Chondrocyte (in vitro differentiated cells): ENCODE measurements at regions not wholly inside any gene's neighbourhood (a gene's known extent, or its start where the extent isn't known, plus 50 kb on each side); places are given as distances from the start of the nearest gene placed in this dataset.
A peak's percentile ranks its signal among the peaks of the same experiment; 100 is the strongest.

Source experiments
- DNase-seq: peaks from one replicate; pipeline ENCODE4 v3.0.0; 2021; ENCODE audit warnings: mixed read lengths, low spot score
- H3K27ac Mint-ChIP-seq: one replicate; pipeline ENCODE4 v1.8.0; 2021; ENCODE audit warnings: mild to moderate bottlenecking, moderate library complexity, mixed read lengths; ENCODE audit not compliant: unreplicated experiment
- H3K27me3 Mint-ChIP-seq: 2 replicates; pipeline ENCODE4 v1.8.0; 2021; ENCODE audit warnings: low read depth, mixed read lengths
- H3K36me3 Mint-ChIP-seq: 2 replicates; pipeline ENCODE4 v1.8.0; 2021; ENCODE audit warnings: low read depth, mixed read lengths
- H3K4me1 Mint-ChIP-seq: 2 replicates; pipeline ENCODE4 v1.8.0; 2021; ENCODE audit warnings: low read depth, mild to moderate bottlenecking, mixed read lengths
- H3K4me3 Mint-ChIP-seq: one replicate; pipeline ENCODE4 v1.8.0; 2021; ENCODE audit warnings: mild to moderate bottlenecking, moderate library complexity, mixed read lengths; ENCODE audit not compliant: unreplicated experiment
- H3K9me3 Mint-ChIP-seq: 2 replicates; pipeline ENCODE4 v1.8.0; 2021; ENCODE audit warnings: low read depth, mixed read lengths
- TF ChIP-seq, protein P1 (sequence below): fragments of 200-600 bp; sonication (generic); IDR thresholded peaks from 2 replicates; pipeline ENCODE4 v1.5.0; 2021; ENCODE audit warnings: antibody characterized with exemption, mild to moderate bottlenecking, moderate library complexity

DNA sequence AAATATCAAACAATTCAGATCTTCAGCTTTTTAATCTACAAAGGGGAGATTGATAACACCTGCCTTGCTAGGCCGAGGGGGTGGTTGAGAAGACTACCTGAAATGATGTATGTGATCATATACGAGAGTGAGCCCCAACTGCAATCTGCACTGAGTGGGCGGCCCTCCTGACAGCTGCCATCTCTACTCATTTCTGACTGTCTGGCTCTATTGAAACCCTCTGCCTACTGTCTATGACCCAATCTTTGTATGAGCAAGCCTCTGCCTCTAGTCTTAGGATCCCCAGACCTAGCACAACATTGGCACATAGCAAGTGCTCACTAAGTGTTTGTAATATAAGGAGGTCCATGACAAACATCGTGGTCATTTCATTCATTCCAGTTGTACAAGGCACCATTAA, 144.4 kb upstream of the NR2F2 start:
- Mint-ChIP-seq H3K4me1 (no peaks in the 10 kb centered on the region), H3K27ac (no peak overlapping the region), H3K9me3 (peaks cover 3% of the 10 kb centered on the region), H3K27me3 (no peaks in the 10 kb centered on the region), H3K36me3 (peaks cover 1% of the 10 kb centered on the region), H3K4me3 (no peak overlapping the region)
- TF ChIP-seq, protein P1, sequence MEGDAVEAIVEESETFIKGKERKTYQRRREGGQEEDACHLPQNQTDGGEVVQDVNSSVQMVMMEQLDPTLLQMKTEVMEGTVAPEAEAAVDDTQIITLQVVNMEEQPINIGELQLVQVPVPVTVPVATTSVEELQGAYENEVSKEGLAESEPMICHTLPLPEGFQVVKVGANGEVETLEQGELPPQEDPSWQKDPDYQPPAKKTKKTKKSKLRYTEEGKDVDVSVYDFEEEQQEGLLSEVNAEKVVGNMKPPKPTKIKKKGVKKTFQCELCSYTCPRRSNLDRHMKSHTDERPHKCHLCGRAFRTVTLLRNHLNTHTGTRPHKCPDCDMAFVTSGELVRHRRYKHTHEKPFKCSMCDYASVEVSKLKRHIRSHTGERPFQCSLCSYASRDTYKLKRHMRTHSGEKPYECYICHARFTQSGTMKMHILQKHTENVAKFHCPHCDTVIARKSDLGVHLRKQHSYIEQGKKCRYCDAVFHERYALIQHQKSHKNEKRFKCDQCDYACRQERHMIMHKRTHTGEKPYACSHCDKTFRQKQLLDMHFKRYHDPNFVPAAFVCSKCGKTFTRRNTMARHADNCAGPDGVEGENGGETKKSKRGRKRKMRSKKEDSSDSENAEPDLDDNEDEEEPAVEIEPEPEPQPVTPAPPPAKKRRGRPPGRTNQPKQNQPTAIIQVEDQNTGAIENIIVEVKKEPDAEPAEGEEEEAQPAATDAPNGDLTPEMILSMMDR, result no peak
- no peak for DNase-seq

DNA sequence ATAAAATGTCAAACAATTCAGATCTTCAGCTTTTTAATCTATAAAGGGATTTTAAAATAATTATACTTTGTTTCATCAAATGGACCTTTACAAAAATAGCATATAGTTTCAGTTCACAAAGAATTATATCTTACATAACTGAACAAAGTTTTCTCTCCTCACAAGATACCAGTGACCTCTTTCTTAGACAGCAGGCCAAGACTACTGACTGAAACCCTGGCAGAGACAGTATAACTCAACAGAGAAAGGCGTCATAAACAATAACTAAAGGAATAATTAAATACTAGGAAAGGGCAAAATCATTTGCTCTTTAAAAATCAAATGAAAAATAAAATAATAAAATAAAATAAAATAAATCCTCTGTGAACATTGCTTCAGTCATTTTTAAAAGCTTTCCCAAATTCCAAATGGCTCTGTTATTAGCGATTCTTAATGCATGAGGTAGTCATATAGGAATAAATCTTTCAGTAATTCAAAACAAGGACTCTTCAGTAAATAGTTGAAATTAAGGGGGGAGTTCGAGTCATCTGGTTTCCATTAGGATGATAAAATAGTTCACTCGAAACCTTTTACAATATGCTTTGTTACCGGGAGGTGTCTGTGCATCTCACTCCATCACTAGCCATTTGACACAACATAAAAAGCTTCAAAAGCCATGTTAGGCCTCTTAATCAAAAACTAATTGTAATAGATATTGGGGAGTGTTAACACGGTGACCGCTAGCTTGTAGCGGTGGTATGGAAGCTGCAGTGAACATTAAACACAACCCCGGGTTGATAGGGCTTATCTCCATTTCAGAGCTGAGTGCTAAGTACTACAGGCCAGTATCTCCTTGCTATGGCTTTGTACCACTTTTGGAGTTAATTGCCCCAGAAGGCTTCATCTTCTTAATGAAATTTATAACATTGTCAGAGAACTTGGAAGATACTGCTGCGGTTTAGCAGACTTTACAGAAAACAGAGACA, 142.9 kb upstream of the NR2F2 start:
- H3K36me3 Mint-ChIP-seq, result peaks cover 1% of the 10 kb centered on the region
- no peaks in the 10 kb centered on the region for H3K27me3 Mint-ChIP-seq
- TF ChIP-seq, protein P1, result no peak
- no peak for DNase-seq
- peaks cover 3% of the 10 kb centered on the region for H3K9me3 Mint-ChIP-seq
- no peak overlapping the region for H3K4me3 Mint-ChIP-seq
- no peak overlapping the region for H3K27ac Mint-ChIP-seq
- H3K4me1 Mint-ChIP-seq, result no peaks in the 10 kb centered on the region

DNA sequence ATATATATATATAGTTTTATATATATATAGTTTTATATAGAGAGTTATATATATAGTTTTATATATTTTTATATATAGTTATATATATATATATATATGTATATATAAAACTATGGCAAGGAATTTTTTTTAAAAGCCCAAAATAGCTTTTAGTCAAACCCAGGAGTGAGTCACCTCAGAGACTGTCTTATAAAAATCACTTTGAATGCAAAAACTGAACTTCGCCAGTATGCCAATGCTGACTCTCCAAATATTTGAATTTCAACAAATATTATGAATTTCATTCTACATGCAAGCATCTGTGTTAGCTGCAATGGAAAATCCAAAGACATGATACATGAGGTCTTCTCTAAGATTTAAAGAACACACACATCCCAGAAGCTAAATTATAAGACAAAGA, 132.8 kb upstream of the NR2F2 start:
- H3K4me1 Mint-ChIP-seq, result peaks cover 25% of the 10 kb centered on the region
- H3K4me3 Mint-ChIP-seq, result no peak overlapping the region
- peaks cover 7% of the 10 kb centered on the region for H3K36me3 Mint-ChIP-seq
- no peaks in the 10 kb centered on the region for H3K27me3 Mint-ChIP-seq
- H3K9me3 Mint-ChIP-seq, result peaks cover 10% of the 10 kb centered on the region
- DNase-seq, result no peak
- TF ChIP-seq, protein P1, result no peak
- H3K27ac Mint-ChIP-seq, result peak overlapping the region; percentile 13

DNA sequence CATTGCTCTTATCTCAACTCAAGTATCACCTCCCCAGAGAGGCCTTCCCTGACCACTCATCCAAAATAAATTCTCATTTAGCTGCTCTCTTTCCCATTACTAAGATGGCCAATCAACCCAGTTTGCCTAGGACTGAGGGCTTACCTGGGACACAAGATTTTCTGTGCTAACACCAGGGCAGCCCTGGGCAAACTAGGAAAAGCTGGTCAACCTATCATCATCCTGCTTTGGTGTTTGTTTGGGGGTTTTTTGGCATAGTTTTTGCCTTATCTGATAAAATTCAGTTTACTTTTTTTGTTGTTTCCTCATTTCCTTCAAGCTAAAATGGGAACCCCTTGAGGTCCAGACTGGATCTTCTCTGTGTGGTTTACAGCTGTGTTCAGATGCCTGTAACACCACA, 131.4 kb upstream of the NR2F2 start:
- DNase-seq, result no peak
- TF ChIP-seq, protein P1, result no peak
- peaks cover 10% of the 10 kb centered on the region for H3K9me3 Mint-ChIP-seq
- peaks cover 7% of the 10 kb centered on the region for H3K36me3 Mint-ChIP-seq
- H3K27me3 Mint-ChIP-seq, result no peaks in the 10 kb centered on the region
- H3K27ac Mint-ChIP-seq, result no peak overlapping the region
- peaks cover 25% of the 10 kb centered on the region for H3K4me1 Mint-ChIP-seq
- H3K4me3 Mint-ChIP-seq, result no peak overlapping the region

DNA sequence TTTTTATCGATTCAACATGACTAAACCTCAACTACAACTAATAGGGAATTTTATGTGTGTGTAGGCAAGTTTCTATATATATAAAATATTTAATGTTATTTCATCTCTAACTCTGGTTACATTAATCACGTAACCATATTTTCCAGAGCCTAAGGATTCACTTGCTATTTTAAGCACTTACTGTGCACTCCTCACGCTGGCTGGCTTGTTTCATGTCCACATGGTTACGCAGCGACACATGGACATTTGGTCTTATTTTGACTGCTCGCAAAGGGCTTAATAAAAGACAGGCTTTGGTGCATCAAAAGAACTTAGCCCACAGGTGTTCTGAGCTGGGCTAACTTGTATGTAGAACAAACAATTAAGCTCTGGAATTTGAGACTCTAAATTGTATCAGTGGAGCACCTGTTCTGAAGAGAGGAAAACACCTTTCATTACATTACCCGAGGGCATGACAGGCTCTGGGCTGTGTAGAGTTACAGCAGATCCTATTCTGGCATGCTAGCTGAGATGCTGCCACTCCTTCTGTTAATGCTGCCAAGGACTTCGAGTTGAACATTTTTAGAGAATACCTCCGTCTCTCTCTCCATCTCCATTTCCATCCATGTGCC, 130.0 kb upstream of the NR2F2 start:
- H3K9me3 Mint-ChIP-seq, result peaks cover 16% of the 10 kb centered on the region
- DNase-seq, result no peak
- H3K4me3 Mint-ChIP-seq, result no peak overlapping the region
- peaks cover 13% of the 10 kb centered on the region for H3K36me3 Mint-ChIP-seq
- peaks cover 25% of the 10 kb centered on the region for H3K4me1 Mint-ChIP-seq
- H3K27me3 Mint-ChIP-seq, result no peaks in the 10 kb centered on the region
- no peak overlapping the region for H3K27ac Mint-ChIP-seq
- TF ChIP-seq, protein P1, result no peak
